Ovary (tissue), 3 donors: ENCODE measurements at regions not wholly inside any gene's neighbourhood (a gene's known extent, or its start where the extent isn't known, plus 50 kb on each side); places are given as distances from the start of the nearest gene placed in this dataset.

Experiments
- POLR2A ChIP-seq: fragments of 450-650 bp; IDR thresholded peaks from one replicate; pipeline ENCODE4 v1.6.1; 2017; ENCODE audit warnings: antibody characterized with exemption, mild to moderate bottlenecking, moderate library complexity
- TF ChIP-seq, protein P1 (sequence below), 3 donors: fragments of 450-650 bp in 2 of 3; fragments of 200-600 bp in 1 of 3; IDR thresholded peaks; one replicate each; pipeline versions ENCODE4 v1.5.1 to v1.8.0; 2016 to 2022; ENCODE audit warnings: antibody characterized with exemption in 3 of 3, mild to moderate bottlenecking in 1 of 3
- donor health status: DM: no; HTN: no; CAD: no.

DNA sequence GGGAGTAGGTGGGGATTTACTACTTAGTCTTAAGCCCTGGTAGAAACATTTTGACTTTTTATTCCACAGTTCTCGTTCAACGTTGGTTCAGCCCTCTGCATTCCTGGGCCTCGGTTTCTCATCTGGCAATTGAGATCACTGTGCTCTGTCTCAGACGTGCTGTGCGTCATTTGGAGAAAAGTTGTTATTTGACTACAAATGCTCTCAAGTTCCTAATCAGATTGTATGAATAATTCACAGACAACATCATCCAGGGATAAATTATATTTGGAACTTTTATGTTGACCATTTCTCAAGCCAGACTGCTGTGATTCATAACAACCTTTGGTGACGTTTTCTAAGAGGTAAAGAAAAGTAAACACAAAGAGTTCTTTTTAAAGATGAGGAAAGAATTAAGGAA is 69.2 kb downstream of the BLID start:
- TF ChIP-seq, protein P1, sequence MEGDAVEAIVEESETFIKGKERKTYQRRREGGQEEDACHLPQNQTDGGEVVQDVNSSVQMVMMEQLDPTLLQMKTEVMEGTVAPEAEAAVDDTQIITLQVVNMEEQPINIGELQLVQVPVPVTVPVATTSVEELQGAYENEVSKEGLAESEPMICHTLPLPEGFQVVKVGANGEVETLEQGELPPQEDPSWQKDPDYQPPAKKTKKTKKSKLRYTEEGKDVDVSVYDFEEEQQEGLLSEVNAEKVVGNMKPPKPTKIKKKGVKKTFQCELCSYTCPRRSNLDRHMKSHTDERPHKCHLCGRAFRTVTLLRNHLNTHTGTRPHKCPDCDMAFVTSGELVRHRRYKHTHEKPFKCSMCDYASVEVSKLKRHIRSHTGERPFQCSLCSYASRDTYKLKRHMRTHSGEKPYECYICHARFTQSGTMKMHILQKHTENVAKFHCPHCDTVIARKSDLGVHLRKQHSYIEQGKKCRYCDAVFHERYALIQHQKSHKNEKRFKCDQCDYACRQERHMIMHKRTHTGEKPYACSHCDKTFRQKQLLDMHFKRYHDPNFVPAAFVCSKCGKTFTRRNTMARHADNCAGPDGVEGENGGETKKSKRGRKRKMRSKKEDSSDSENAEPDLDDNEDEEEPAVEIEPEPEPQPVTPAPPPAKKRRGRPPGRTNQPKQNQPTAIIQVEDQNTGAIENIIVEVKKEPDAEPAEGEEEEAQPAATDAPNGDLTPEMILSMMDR (IDR thresholded peaks at IDR 0.05) = no peak
- no peak for TF ChIP-seq POLR2A
